Pancreas (tissue), 10 donors: ENCODE measurements at regions not wholly inside any gene's neighbourhood (a gene's known extent, or its start where the extent isn't known, plus 50 kb on each side); places are given as distances from the start of the nearest gene placed in this dataset.

Experiments
- ATAC-seq, 4 donors: fragments of 200-7000 bp; cut with Tn5 transposase; one replicate each; pipeline versions ENCODE4 v1.8.0 to v1.9.1; 2020; ENCODE audit warnings: mild to moderate bottlenecking in 4 of 4, moderate library complexity in 4 of 4
- DNase-seq, 6 donors: peaks; one replicate each; pipeline ENCODE4 v3.0.0-alpha.2; 2020
- FAIRE-seq: peaks from 2 replicates; lab custom pipeline; 2012; peaks lifted over from hg19 to GRCh38; lab: Jason Lieb, UNC
- H3K27ac ChIP-seq, 4 donors: fragments of 200-600 bp; sonication (generic); 1 replicate in 3 of 4; 2 replicates in 1 of 4; pipeline versions ENCODE4 v1.5.0 to v1.8.0; 2020
- H3K27me3 ChIP-seq, 4 donors: fragments of 200-600 bp; one replicate each; pipeline ENCODE4 v1.8.0; 2021
- H3K36me3 ChIP-seq, 3 donors: fragments of 200-600 bp; sonication (generic) in 1 of 3; one replicate each; pipeline versions ENCODE4 v1.5.0 to v1.8.0; 2020 to 2021
- H3K4me1 ChIP-seq, 3 donors: fragments of 200-600 bp; one replicate each; pipeline ENCODE4 v1.8.0; 2021
- H3K4me3 ChIP-seq, 4 donors: fragments of 200-600 bp; sonication (generic) in 2 of 4; one replicate each; pipeline versions ENCODE4 v1.5.0 to v1.8.0; 2020 to 2021
- H3K9me3 ChIP-seq, 4 donors: fragments of 200-600 bp; one replicate each; pipeline ENCODE4 v1.8.0; 2021
- WGBS, 2 donors: extraction: QIAGEN DNeasy Blood & Tissue Kit; methylation state at CpG; one replicate each; pipeline ENCODE4 v1.1.7; 2013; 5-methylcytosine and 5-hydroxymethylcytosine counted together
- intact Hi-C, 3 donors: fragments of 100-400 bp; cut with DNase I; formaldehyde crosslinking; loops; one replicate each; pipeline versions ENCODE4 v1.11.1 to v1.14.2; 2022
- TF ChIP-seq, protein P1 (sequence below), 4 donors: fragments of 200-600 bp; sonication (generic) in 3 of 4; IDR thresholded peaks; one replicate each; pipeline versions ENCODE4 v1.5.0 to v1.8.0; 2021; ENCODE audit warnings: antibody characterized with exemption in 4 of 4
- donor health status: healthy with polysubstance abuse.
- donor health status: DM: no; HTN: no; CAD: no; lungs with moderate emphysema.
- donor health status: DM: no; HTN: no; CAD: no.
- donor health status: control.
- donor health status: control.
- donor health status: Bipolar disorder and iron deficiency.
- donor health status: DM: yes; HTN: yes; CAD: no.
- donor health status: DM: no; HTN: no; CAD: no.
- donor health status: DM: no; HTN: no; CAD: no.
- donor health status: DM: yes; HTN: yes; CAD: no.

DNA sequence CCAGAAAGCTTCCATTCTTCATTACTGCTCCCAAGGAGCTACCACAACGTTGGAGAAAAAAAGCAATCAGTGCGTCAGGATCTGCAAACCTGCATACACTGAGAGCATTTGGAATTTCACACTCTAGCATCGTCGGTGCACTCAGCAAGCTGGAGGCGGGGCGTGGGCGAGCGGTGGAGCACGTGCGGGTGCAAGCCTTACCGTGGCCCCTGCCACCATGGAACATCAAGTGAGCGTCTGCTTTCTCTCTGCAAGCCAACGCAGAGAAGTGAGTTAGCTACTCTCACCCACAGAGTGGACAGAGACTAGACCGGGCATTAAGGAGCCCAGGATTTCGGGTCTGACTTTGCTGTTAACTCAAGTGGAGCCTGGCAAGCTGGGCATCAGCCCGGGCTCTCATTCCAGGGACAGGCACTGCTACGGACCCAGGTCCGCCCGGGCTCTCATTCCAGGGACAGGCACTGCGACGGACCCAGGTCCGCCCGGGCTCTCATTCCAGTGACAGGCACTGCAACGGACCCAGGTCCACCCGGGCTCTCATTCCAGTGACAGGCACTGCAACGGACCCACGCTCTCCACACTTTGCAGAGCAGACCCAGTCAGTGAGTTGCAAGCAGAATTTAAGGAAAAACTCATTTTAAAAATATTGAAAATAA lies 124.1 kb upstream of the SPACA7 start:
- Histone ChIP-seq H3K4me1 (no peaks in the 10 kb centered on the region), H3K36me3 (no peaks in the 10 kb centered on the region), H3K27me3 (no peaks in the 10 kb centered on the region), H3K4me3 (no peak overlapping the region), H3K9me3 (no peaks in the 10 kb centered on the region), H3K27ac (no peak overlapping the region)
- WGBS, 2 donors, result 48 to 63% methylated on average over 27 of the region's 27 CpGs
- TF ChIP-seq, protein P1, sequence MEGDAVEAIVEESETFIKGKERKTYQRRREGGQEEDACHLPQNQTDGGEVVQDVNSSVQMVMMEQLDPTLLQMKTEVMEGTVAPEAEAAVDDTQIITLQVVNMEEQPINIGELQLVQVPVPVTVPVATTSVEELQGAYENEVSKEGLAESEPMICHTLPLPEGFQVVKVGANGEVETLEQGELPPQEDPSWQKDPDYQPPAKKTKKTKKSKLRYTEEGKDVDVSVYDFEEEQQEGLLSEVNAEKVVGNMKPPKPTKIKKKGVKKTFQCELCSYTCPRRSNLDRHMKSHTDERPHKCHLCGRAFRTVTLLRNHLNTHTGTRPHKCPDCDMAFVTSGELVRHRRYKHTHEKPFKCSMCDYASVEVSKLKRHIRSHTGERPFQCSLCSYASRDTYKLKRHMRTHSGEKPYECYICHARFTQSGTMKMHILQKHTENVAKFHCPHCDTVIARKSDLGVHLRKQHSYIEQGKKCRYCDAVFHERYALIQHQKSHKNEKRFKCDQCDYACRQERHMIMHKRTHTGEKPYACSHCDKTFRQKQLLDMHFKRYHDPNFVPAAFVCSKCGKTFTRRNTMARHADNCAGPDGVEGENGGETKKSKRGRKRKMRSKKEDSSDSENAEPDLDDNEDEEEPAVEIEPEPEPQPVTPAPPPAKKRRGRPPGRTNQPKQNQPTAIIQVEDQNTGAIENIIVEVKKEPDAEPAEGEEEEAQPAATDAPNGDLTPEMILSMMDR (IDR thresholded peaks at IDR 0.05), result no peak
- FAIRE-seq (no peak), DNase-seq (no peak), ATAC-seq (no peak)
- intact Hi-C loops, result no loop called here

- H3K36me3 ChIP-seq, result no peaks in the 10 kb centered on the region
- TF ChIP-seq, protein P1 (IDR thresholded peaks at IDR 0.05), result no peak
- H3K27me3 ChIP-seq, result peaks cover 0 to 5% (median 0%) of the 10 kb centered on the region in 4 donors
- ATAC-seq (no peak), DNase-seq (no peak), FAIRE-seq (no peak)
- H3K27ac ChIP-seq, result no peak overlapping the region
- H3K9me3 ChIP-seq, result no peaks in the 10 kb centered on the region
- intact Hi-C loops, result no loop called here
- no peaks in the 10 kb centered on the region for H3K4me1 ChIP-seq
- H3K4me3 ChIP-seq, result no peak overlapping the region
- WGBS, 2 donors, result 60 to 69% methylated on average over 29 of the region's 29 CpGs
Measured at GRCh38 chr13:112252804-112253590, 123.2 kb upstream of the SPACA7 start.

- TF ChIP-seq, protein P1 (IDR thresholded peaks at IDR 0.05), result no peak
- no peaks in the 10 kb centered on the region for H3K9me3 ChIP-seq
- H3K4me3 ChIP-seq, result no peak overlapping the region
- H3K36me3 ChIP-seq, result no peaks in the 10 kb centered on the region
- ATAC-seq (no peak), DNase-seq (no peak), FAIRE-seq (no peak)
- intact Hi-C loops, result no loop called here
- no peak overlapping the region for H3K27ac ChIP-seq
- peaks cover 0 to 5% (median 0%) of the 10 kb centered on the region in 4 donors for H3K27me3 ChIP-seq
- 63 to 74% methylated on average over 17 of the region's 17 CpGs for WGBS, 2 donors
- H3K4me1 ChIP-seq, result no peaks in the 10 kb centered on the region
Measured at GRCh38 chr13:112253631-112254030, 122.5 kb upstream of the SPACA7 start.

GRCh38 chr13:112254061-112254818 lies 121.9 kb upstream of the SPACA7 start:
- no peaks in the 10 kb centered on the region for H3K9me3 ChIP-seq
- no peak overlapping the region for H3K4me3 ChIP-seq
- no peak overlapping the region for H3K27ac ChIP-seq
- no peaks in the 10 kb centered on the region for H3K4me1 ChIP-seq
- no peak for ATAC-seq
- TF ChIP-seq, protein P1 (IDR thresholded peaks at IDR 0.05), result no peak
- 45 to 55% methylated on average over 25 of the region's 25 CpGs for WGBS, 2 donors
- DNase-seq, result no peak
- intact Hi-C loops, result no loop called here
- no peaks in the 10 kb centered on the region for H3K36me3 ChIP-seq
- H3K27me3 ChIP-seq, result peaks cover 0 to 5% (median 0%) of the 10 kb centered on the region in 4 donors
- no peak for FAIRE-seq
